Right kidney (tissue), 1 donor: ENCODE measurements at regions not wholly inside any gene's neighbourhood (a gene's known extent, or its start where the extent isn't known, plus 50 kb on each side); places are given as distances from the start of the nearest gene placed in this dataset.
"Not testable (repeated sequence)": the region's sequence is repeated elsewhere in the genome, so short reads cannot be mapped to it uniquely, and the experiment has no call there.

Experiments
- DNase-seq: peaks from one replicate; pipeline ENCODE4 v3.0.0-alpha.2; 2016

GRCh38 chr11:96782632-96783031, 392.8 kb downstream of the JRKL start:
- no peak for DNase-seq

GRCh38 chr11:96783311-96783710, 393.5 kb downstream of the JRKL start:
- no peak for DNase-seq

DNA sequence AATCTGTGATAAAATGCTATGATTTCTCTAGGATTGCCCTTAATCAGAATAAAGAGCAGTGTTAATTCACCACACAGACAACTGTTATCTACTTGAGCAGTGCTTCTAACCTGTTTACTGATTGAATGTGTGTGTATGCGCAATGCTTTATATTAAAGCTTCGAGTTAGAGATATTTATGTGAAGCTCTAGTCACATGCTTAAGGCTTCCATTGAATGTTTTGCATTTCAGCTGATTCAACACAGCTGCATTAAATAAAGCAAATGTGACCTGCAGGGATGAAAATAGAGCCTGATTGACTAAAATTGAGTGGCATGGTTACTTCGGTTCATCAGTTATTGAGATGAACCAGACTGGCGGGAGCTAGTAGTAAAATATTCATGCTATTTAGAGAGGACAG, 395.3 kb downstream of the JRKL start:
- no peak for DNase-seq

GRCh38 chr11:96794152-96794551, 404.3 kb downstream of the JRKL start:
- no peak for DNase-seq

DNA sequence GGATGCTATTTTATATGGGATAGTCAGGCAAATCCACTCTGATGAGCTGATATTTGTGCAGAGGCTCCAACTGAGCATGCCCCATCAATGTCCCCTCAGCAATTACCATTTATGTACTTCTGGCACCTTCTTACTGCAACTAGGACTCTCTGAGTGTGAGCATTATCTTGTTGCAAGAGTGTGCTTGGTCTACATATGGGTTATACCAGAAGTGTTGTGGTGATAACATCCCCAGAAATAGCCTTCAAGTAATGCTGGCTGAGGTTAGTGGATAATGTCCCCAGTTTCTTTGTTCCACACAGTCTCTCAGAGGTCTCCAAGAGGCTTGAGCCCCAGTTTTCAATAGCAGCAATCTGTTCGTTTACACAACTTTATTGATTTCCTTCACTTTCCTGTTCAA, 408.6 kb downstream of the JRKL start:
- DNase-seq: no peak

DNA sequence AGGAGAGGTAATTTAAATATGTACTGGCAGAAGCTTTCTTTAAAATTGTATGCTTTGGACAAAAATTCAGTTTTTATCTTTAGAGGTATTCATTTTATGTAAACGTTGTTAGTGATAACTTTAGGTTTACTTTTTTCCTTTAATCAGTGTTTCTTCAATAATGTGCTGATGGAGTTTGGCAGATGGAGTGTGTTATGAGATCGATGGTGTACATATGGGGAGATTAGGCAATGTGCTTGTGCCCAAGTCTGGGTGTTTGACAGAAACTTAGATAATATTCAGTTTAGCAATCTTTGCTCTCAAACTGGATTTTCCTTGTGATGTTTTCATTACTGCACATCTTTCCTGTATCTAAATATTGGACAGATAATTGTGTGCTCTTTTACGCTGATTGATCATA, 425.4 kb downstream of the JRKL start:
- no peak for DNase-seq

GRCh38 chr11:96817482-96818399, 427.9 kb downstream of the JRKL start:
- no peak for DNase-seq

- no peak for DNase-seq
Observed at GRCh38 chr11:96827164-96827563, 437.4 kb downstream of the JRKL start.

DNA sequence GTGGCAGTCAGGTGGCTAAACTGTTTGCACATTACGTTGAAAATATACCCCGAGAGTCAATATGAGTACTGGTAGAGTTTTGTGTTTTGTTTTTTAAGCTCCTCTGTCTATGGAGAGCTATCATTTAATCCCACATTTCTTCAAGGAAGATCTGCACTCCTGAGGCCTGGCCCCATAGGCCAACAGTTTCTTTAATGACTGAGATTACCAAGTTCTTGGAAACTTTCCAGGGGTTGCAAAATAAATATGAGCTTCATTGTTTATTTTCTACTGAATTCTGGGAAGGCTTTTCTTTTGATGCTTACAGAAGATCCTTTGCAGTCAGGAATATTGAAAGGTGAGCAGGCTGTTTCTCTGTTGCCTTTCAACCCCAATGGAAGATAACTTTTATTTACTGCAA, 452.0 kb downstream of the JRKL start:
- no peak for DNase-seq

GRCh38 chr11:96842731-96843130, 452.9 kb downstream of the JRKL start:
- DNase-seq: no peak

GRCh38 chr11:96854425-96854824, 464.6 kb downstream of the JRKL start:
- DNase-seq: no peak

DNA sequence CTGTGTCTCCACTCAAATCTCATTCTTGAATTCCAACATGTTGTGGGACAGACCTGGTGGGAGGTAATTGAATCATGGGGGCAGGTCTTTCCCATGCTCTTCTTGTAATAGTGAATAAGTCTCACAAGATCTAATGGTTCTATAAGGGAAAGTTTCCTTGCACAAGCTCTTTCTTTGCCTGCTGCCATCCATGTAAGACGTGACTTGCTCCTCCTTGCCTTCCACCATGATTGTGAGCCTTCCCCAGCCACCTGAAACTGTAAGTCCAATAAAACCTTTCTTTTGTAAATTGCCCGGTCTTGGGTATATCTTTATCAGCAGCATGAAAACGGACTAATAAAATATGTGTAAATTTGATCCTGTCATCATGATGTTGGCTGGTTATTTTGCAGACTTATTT, 471.9 kb downstream of the JRKL start:
- DNase-seq: not testable (repeated sequence)

DNA sequence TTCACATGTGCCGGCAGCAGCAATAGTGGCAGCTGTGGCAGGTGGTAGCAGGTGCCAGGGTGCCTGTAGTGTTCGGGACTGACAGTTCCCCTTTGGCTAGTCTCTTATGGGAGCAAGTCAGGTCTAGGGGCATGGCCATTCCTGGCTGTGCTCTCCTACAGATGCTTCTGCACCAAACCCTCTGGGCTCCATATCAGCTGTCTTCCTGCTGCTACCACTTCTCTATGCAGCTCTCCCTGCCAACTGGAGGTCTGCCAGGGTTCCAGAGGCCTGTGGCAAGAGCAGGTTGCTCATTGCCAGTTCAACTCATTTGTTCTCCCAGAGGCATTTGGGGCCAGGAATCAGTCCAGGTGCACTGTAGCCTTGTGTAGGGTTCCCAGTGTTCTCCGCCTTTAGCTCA, 473.7 kb downstream of the JRKL start:
- DNase-seq: no peak

- DNase-seq: no peak
Observed at GRCh38 chr11:96865020-96865419, 475.2 kb downstream of the JRKL start.

DNA sequence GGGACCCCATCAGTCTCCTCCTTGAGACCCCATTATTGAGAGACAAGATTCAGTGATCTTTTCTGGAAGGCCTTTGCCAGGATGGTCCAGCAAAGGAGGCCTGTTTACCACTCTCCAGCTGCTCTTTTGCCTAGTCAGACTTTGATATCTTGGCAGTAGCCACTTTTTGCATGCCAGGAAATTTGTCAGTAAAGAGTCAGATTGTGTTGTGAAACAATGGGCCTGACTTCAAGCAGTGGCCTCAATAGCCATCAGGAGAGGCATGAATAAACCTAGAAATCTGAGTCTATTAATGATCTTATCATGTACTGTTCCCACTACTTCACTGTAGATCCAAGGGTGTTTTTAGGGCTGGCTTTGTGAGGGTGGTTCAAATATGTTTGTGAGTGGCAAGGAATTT, 479.4 kb downstream of the JRKL start:
- DNase-seq: no peak

DNA sequence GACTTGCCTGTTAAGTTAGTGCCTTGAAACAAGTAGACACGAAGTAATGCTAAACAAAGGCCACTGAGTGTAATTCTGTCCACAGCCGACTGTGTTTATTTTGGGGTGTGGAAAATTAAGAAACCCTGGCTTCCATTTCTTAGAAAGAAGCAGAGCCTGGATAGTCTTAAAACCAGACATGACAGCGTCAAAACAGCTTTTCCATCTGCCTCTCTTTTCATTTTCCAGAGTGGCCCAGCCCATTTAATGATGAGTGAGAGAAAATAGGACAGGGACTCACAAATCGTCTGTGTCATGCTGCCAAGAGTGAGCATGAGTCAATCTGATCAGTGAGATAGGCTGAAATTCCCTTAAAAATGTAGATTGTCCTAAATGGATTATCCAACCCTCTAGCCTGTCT, 485.9 kb downstream of the JRKL start:
- no peak for DNase-seq

DNA sequence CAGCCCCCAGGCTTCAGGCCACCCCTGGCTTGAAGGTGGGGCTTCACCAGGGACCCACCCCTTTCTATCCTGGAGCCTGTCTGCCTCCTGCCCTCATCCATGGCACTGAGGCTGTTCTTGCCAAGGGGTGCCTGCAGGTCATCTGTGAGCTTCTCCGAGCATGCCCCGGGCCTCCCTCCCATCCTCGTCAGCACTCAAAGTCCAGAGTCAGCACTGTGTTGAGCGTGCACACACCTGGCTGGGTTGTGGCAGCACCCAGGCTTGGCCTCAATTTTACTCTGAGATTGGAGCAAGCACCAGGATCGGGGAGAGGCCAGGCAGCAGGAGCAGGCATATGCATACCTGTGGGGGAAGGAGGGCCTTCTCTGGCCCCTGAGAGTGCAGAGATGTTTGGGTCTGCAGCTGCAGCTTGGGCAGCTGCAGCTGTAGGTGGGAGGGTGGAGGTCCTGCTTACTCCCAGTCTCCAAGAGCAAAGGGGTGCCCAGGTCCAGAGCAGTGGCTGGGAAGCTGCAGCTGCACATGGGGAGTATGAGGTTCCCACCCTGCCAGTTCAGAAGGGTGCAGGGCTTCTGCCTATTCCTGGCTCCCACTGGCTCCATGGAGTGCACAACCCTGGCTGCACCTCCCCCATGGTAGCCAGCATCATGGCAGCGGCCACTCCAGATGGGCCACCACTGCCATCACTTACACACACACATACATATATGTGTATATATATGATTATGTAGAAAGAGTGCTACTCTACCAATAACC, 488.7 kb downstream of the JRKL start:
- no peak for DNase-seq

GRCh38 chr11:96882622-96883021, 492.8 kb downstream of the JRKL start:
- not testable (repeated sequence) for DNase-seq

DNA sequence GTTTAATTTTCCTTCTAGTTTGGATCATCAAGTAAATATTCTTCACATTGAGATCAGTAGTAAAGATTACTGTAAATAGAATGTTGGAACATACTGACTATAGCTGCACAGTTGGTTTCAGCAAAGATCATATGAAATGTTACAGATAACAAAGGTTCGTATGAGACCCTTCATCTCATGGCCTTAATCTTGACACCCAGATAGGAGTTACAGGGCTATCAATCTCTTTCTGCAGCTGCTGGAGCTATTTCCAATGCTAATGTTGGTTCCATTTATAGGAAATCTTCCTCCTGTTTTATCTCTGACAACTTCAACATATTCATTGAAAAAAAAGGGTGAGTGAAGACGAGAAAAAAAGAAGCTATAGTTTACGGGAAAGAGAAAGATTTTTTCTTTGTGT, 495.6 kb downstream of the JRKL start:
- DNase-seq: no peak

DNA sequence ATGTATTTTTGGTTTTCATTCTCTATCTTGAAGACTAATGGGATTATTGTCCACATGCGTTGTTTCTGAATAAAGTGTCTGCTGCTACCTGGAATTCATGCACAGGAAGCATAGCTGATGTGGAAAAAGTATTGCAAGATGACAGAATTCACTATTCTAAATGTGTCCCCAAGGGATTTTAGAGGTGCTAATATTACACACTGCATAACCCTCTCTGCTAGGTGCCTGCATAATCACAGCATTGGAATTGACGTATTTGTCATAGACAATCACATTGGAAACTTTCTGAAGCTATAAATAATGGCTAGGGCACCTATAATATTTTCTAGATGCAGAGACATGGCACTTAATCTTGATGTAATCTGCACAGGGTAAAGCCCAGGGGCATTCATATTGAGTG, 496.1 kb downstream of the JRKL start:
- no peak for DNase-seq

DNA sequence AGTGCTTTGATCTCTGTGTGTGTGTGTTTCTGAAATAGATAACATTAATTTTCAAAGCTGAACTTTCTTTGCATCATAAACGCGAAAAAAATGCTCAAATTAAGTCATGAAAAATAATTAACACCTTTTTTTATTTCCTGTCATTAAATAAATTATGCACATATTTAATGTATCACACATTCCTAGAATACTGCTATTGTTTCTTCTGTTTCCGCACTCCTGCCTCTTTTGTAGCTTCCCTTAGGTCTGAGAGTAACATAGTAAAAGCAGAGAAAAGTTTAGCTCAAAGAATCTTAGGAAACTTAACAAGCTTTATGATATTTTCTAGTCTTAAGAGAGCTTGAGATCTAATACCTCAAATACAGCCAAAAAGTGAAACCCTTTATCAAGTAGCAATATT, 504.2 kb downstream of the JRKL start:
- DNase-seq: no peak

GRCh38 chr11:96894587-96894986, 504.8 kb downstream of the JRKL start:
- no peak for DNase-seq

DNA sequence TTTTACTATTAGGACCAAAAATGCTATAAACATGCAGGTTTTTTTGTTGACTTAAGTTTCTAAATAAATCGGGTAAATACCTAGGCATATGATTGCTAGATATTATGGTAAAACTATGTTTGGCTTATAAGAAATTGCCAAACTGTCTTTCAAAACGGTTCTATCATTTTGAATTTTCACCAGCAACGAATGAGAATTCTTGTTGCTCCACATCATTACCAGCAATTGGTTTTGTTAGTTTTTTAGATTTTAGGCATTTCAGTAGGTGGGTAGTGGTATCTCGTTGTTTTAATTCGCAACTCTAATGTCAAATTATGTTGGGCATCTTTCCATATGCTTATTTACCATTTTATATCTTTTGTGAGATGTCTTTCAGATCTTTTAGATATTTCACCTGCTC, 510.2 kb downstream of the JRKL start:
- no peak for DNase-seq

DNA sequence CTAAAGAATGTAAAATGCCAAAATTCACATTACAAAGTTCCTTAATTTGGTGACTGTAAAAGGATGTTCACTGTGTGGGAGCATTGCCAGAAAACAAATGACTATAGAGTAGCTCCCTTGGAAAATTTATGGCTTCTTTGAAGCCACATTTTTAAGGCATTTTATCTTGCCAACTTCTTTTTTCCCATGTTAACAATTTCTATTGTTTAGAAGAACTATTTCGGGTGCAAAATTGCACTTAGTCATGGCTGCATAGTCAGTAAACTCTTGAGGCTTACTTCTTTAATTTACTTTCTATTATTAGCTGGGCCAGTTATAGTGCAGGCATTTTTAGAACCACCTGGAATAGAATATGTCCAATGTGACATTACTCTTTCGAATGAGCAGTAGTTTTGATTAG, 515.3 kb downstream of the JRKL start:
- DNase-seq: no peak
